ENCODE measurements at regions not wholly inside any gene's neighbourhood (a gene's known extent, or its start where the extent isn't known, plus 50 kb on each side); places are given as distances from the start of the nearest gene placed in this dataset.

DNA sequence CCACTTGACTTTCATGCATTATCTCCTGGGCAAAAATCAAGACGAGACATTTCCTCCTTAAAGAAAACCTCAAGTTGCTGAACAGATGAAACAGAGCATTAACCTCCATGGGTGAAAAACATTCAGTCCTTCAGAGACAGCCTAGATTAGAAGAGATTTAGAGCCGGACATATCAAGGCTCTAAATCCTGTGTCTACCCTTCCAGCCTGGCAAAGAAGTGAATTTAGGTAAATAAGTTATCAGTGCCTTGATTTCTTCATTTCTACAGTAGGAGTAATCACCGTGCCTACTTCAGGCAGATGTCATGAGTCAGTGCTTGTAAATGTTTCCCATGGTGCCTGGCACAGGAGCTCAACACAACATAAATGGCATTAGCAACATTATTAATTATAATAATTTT is 159.3 kb upstream of the PRICKLE2 start:
- Histone ChIP-seq H3K9me3 (no peaks in the 10 kb centered on the region), H3K27ac (peak overlapping the region in 2 of 4 donors; percentile 5 to 59), H3K4me3 (no peak overlapping the region), H3K4me1 (peaks cover 3 to 15% (median 10%) of the 10 kb centered on the region in 4 donors), H3K27me3 (no peaks in the 10 kb centered on the region), H3K36me3 (no peaks in the 10 kb centered on the region)
- DNase-seq: no peak
- ATAC-seq (ENCODE audit: low FRiP score in 2 of 2): no peak
- TF ChIP-seq POLR2AphosphoS5 (IDR thresholded peaks at IDR 0.05) (no peak), POLR2A (IDR thresholded peaks at IDR 0.05) (no peak), EP300 (IDR thresholded peaks at IDR 0.05) (no peak)
- TF ChIP-seq, protein P1, sequence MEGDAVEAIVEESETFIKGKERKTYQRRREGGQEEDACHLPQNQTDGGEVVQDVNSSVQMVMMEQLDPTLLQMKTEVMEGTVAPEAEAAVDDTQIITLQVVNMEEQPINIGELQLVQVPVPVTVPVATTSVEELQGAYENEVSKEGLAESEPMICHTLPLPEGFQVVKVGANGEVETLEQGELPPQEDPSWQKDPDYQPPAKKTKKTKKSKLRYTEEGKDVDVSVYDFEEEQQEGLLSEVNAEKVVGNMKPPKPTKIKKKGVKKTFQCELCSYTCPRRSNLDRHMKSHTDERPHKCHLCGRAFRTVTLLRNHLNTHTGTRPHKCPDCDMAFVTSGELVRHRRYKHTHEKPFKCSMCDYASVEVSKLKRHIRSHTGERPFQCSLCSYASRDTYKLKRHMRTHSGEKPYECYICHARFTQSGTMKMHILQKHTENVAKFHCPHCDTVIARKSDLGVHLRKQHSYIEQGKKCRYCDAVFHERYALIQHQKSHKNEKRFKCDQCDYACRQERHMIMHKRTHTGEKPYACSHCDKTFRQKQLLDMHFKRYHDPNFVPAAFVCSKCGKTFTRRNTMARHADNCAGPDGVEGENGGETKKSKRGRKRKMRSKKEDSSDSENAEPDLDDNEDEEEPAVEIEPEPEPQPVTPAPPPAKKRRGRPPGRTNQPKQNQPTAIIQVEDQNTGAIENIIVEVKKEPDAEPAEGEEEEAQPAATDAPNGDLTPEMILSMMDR (IDR thresholded peaks at IDR 0.05): no peak
- 73 to 89% methylated on average over 3 of the region's 3 CpGs for WGBS, 2 donors

- Histone ChIP-seq H3K27me3 (no peaks in the 10 kb centered on the region), H3K4me3 (no peak overlapping the region), H3K27ac (peak overlapping the region in 2 of 4 donors; percentile 60 to 65), H3K4me1 (peaks cover 3 to 18% (median 10%) of the 10 kb centered on the region in 4 donors), H3K9me3 (no peaks in the 10 kb centered on the region), H3K36me3 (no peaks in the 10 kb centered on the region)
- whole genome bisulfite sequencing, 2 donors: 41 to 69% methylated on average over 2 of the region's 2 CpGs
- no peak for ATAC-seq (ENCODE audit: low FRiP score in 2 of 2)
- TF ChIP-seq EP300 (IDR thresholded peaks at IDR 0.05) (peak in 1 of 4 donors; percentile 24), POLR2A (IDR thresholded peaks at IDR 0.05) (no peak), POLR2AphosphoS5 (IDR thresholded peaks at IDR 0.05) (no peak)
- TF ChIP-seq, protein P1 (IDR thresholded peaks at IDR 0.05): peak in 1 of 6 experiments; percentile 15
- DNase-seq: no peak
Observed at GRCh38 chr3:64382153-64382552, 156.9 kb upstream of the PRICKLE2 start.

- H3K4me3 ChIP-seq: no peak overlapping the region
- no peaks in the 10 kb centered on the region for H3K9me3 ChIP-seq
- peaks cover 3 to 18% (median 10%) of the 10 kb centered on the region in 4 donors for H3K4me1 ChIP-seq
- H3K36me3 ChIP-seq: no peaks in the 10 kb centered on the region
- no peak for TF ChIP-seq POLR2A (IDR thresholded peaks at IDR 0.05)
- TF ChIP-seq, protein P1 (IDR thresholded peaks at IDR 0.05): no peak
- no peak for TF ChIP-seq POLR2AphosphoS5 (IDR thresholded peaks at IDR 0.05)
- no peak for TF ChIP-seq EP300 (IDR thresholded peaks at IDR 0.05)
- ATAC-seq (ENCODE audit: low FRiP score in 2 of 2) (no peak), DNase-seq (no peak)
- peak overlapping the region in 3 of 4 donors; percentile 6 to 65 (median 11) for H3K27ac ChIP-seq
- WGBS, 2 donors: 62 to 65% methylated on average over 4 of the region's 4 CpGs
- H3K27me3 ChIP-seq: no peaks in the 10 kb centered on the region
Observed at GRCh38 chr3:64381367-64381766, 156.1 kb upstream of the PRICKLE2 start.

DNA sequence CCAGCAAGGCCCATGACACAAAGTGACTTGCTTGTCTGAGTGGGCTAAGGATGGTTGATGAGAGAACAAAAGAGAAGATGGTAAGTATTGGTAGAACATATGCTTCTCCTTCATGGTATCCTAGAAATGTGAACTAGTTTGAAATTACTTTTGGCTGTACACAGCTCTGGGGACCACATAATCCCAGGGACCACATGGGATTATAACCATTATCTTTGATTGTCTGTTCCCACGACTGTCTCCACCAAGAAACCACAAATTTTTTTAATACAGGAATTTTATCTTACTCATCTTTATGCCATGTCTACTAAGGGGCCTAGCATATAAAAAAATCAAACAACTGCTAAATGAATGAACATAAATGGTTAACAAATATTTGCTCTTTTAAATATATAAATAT is 155.3 kb upstream of the PRICKLE2 start:
- WGBS, 2 donors: 75 to 78% methylated on average over 1 of the region's 1 CpG
- Histone ChIP-seq H3K36me3 (no peaks in the 10 kb centered on the region), H3K4me1 (peaks cover 3 to 18% (median 9%) of the 10 kb centered on the region in 4 donors), H3K9me3 (peaks cover 0 to 5% (median 0%) of the 10 kb centered on the region in 4 donors), H3K27me3 (no peaks in the 10 kb centered on the region), H3K27ac (peak overlapping the region in 2 of 4 donors; percentile 37 to 40), H3K4me3 (no peak overlapping the region)
- TF ChIP-seq POLR2A (IDR thresholded peaks at IDR 0.05): no peak
- no peak for TF ChIP-seq POLR2AphosphoS5 (IDR thresholded peaks at IDR 0.05)
- TF ChIP-seq EP300 (IDR thresholded peaks at IDR 0.05): no peak
- TF ChIP-seq, protein P1 (IDR thresholded peaks at IDR 0.05): no peak
- DNase-seq: no peak
- ATAC-seq (ENCODE audit: low FRiP score in 2 of 2): no peak

GRCh38 chr3:64379221-64379620 is 154.0 kb upstream of the PRICKLE2 start:
- ATAC-seq (ENCODE audit: low FRiP score in 2 of 2) (no peak), DNase-seq (no peak)
- Histone ChIP-seq H3K36me3 (no peaks in the 10 kb centered on the region), H3K4me3 (no peak overlapping the region), H3K27ac (peak overlapping the region in 3 of 4 donors; percentile 5 to 32 (median 11)), H3K4me1 (peaks cover 0 to 8% (median 3%) of the 10 kb centered on the region in 4 donors), H3K9me3 (peaks cover 0 to 5% (median 0%) of the 10 kb centered on the region in 4 donors), H3K27me3 (no peaks in the 10 kb centered on the region)
- TF ChIP-seq POLR2AphosphoS5 (IDR thresholded peaks at IDR 0.05): no peak
- TF ChIP-seq POLR2A (IDR thresholded peaks at IDR 0.05): no peak
- TF ChIP-seq, protein P1 (IDR thresholded peaks at IDR 0.05): no peak
- no peak for TF ChIP-seq EP300 (IDR thresholded peaks at IDR 0.05)
- WGBS, 2 donors: 67 to 74% methylated on average over 5 of the region's 5 CpGs

Data from upper lobe of left lung (tissue), 6 donors.